Pancreas (tissue), 10 donors: ENCODE measurements at regions not wholly inside any gene's neighbourhood (a gene's known extent, or its start where the extent isn't known, plus 50 kb on each side); places are given as distances from the start of the nearest gene placed in this dataset.

ENCODE experiments used
- ATAC-seq, 4 donors: fragments of 200-7000 bp; cut with Tn5 transposase; one replicate each; pipeline versions ENCODE4 v1.8.0 to v1.9.1; 2020; ENCODE audit warnings: mild to moderate bottlenecking in 4 of 4, moderate library complexity in 4 of 4
- DNase-seq, 6 donors: peaks; one replicate each; pipeline ENCODE4 v3.0.0-alpha.2; 2020
- FAIRE-seq: peaks from 2 replicates; lab custom pipeline; 2012; peaks lifted over from hg19 to GRCh38; lab: Jason Lieb, UNC
- H3K27ac ChIP-seq, 4 donors: fragments of 200-600 bp; sonication (generic); 1 replicate in 3 of 4; 2 replicates in 1 of 4; pipeline versions ENCODE4 v1.5.0 to v1.8.0; 2020
- H3K27me3 ChIP-seq, 4 donors: fragments of 200-600 bp; one replicate each; pipeline ENCODE4 v1.8.0; 2021
- H3K36me3 ChIP-seq, 3 donors: fragments of 200-600 bp; sonication (generic) in 1 of 3; one replicate each; pipeline versions ENCODE4 v1.5.0 to v1.8.0; 2020 to 2021
- H3K4me1 ChIP-seq, 3 donors: fragments of 200-600 bp; one replicate each; pipeline ENCODE4 v1.8.0; 2021
- H3K4me3 ChIP-seq, 4 donors: fragments of 200-600 bp; sonication (generic) in 2 of 4; one replicate each; pipeline versions ENCODE4 v1.5.0 to v1.8.0; 2020 to 2021
- H3K9me3 ChIP-seq, 4 donors: fragments of 200-600 bp; one replicate each; pipeline ENCODE4 v1.8.0; 2021
- WGBS, 2 donors: extraction: QIAGEN DNeasy Blood & Tissue Kit; methylation state at CpG; one replicate each; pipeline ENCODE4 v1.1.7; 2013; 5-methylcytosine and 5-hydroxymethylcytosine counted together
- intact Hi-C, 3 donors: fragments of 100-400 bp; cut with DNase I; formaldehyde crosslinking; loops; one replicate each; pipeline versions ENCODE4 v1.11.1 to v1.14.2; 2022
- TF ChIP-seq, protein P1 (sequence below), 4 donors: fragments of 200-600 bp; sonication (generic) in 3 of 4; IDR thresholded peaks; one replicate each; pipeline versions ENCODE4 v1.5.0 to v1.8.0; 2021; ENCODE audit warnings: antibody characterized with exemption in 4 of 4
- donor health status: healthy with polysubstance abuse.
- donor health status: DM: no; HTN: no; CAD: no; lungs with moderate emphysema.
- donor health status: DM: no; HTN: no; CAD: no.
- donor health status: control.
- donor health status: control.
- donor health status: Bipolar disorder and iron deficiency.
- donor health status: DM: yes; HTN: yes; CAD: no.
- donor health status: DM: no; HTN: no; CAD: no.
- donor health status: DM: no; HTN: no; CAD: no.
- donor health status: DM: yes; HTN: yes; CAD: no.

DNA sequence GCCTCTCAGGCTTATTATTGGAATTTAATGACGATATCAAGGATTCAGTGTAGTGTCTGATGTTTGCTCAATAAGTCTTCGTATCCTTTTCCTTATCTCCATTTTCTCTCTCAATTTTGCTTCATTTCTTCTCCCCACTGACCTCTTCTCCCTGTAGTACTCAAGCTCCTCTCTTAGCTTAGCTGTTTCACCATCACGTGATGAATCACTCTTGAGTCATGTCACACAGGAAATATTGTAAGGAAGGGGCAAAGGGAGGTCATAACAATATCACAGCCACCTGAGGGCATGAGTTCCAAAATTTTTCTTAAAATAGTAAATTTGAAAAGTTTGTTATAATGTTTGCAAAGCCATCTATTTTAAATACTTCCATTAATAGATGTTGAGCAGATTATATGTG lies 392.2 kb upstream of the MARCKS start:
- H3K36me3 ChIP-seq: no peaks in the 10 kb centered on the region
- TF ChIP-seq, protein P1, sequence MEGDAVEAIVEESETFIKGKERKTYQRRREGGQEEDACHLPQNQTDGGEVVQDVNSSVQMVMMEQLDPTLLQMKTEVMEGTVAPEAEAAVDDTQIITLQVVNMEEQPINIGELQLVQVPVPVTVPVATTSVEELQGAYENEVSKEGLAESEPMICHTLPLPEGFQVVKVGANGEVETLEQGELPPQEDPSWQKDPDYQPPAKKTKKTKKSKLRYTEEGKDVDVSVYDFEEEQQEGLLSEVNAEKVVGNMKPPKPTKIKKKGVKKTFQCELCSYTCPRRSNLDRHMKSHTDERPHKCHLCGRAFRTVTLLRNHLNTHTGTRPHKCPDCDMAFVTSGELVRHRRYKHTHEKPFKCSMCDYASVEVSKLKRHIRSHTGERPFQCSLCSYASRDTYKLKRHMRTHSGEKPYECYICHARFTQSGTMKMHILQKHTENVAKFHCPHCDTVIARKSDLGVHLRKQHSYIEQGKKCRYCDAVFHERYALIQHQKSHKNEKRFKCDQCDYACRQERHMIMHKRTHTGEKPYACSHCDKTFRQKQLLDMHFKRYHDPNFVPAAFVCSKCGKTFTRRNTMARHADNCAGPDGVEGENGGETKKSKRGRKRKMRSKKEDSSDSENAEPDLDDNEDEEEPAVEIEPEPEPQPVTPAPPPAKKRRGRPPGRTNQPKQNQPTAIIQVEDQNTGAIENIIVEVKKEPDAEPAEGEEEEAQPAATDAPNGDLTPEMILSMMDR (IDR thresholded peaks at IDR 0.05): no peak
- 82 to 90% methylated on average over 3 of the region's 3 CpGs for WGBS, 2 donors
- no peaks in the 10 kb centered on the region for H3K27me3 ChIP-seq
- FAIRE-seq (no peak), ATAC-seq (peak in 1 of 4 donors; percentile 41), DNase-seq (no peak)
- H3K4me3 ChIP-seq: no peak overlapping the region
- H3K4me1 ChIP-seq: no peaks in the 10 kb centered on the region
- intact Hi-C loops: no loop called here
- no peak overlapping the region for H3K27ac ChIP-seq
- H3K9me3 ChIP-seq: no peaks in the 10 kb centered on the region

DNA sequence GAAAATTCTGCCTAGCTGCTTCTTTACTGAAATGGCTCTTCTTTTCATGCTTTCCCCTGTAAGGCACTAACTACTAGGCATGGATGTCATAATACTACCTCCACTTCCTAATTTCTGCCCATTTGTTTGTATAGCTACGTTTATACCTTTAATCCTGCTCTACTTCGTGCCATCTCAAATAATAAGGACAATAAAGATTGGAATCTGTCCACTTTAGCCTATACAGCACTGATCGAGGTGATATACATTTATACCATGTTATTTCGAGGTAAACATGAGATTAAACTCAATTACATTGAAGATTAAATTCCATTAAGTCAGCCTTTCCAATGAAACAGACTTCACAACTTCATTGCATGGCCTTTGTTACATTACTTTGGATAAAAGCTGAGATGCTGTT lies 390.6 kb upstream of the MARCKS start:
- Histone ChIP-seq H3K27me3 (no peaks in the 10 kb centered on the region), H3K4me1 (no peaks in the 10 kb centered on the region), H3K4me3 (no peak overlapping the region), H3K9me3 (no peaks in the 10 kb centered on the region), H3K36me3 (no peaks in the 10 kb centered on the region), H3K27ac (no peak overlapping the region)
- FAIRE-seq (no peak), DNase-seq (no peak), ATAC-seq (no peak)
- TF ChIP-seq, protein P1 (IDR thresholded peaks at IDR 0.05): no peak
- intact Hi-C loops: no loop called here
- 62 to 78% methylated on average over 4 of the region's 4 CpGs for WGBS, 2 donors

DNA sequence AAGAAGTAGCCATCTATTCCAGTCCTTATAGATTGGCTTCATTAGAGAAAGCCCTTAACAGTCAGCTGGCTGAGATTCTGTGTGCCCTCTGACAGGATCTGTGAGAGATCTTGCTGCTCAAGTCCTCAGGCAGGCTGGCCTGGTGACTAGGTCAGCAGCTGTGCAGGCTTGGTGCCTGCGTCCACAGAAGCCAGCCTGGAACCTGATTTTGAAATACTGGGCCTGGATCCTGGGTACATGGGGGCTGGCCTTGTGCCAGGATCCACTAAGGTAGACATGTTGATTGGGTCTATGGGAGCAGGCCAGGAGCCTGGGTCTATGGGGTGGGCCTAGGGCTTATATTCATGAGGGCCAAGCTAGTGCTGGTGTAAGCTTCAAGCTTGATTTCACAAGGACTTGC lies 381.8 kb upstream of the MARCKS start:
- no peak overlapping the region for H3K27ac ChIP-seq
- H3K4me1 ChIP-seq: no peaks in the 10 kb centered on the region
- intact Hi-C loops: no loop called here
- TF ChIP-seq, protein P1 (IDR thresholded peaks at IDR 0.05): no peak
- FAIRE-seq (no peak), ATAC-seq (no peak), DNase-seq (peak in 3 of 6 donors; percentile 11 to 40 (median 24))
- H3K9me3 ChIP-seq: no peaks in the 10 kb centered on the region
- no peak overlapping the region for H3K4me3 ChIP-seq
- H3K36me3 ChIP-seq: no peaks in the 10 kb centered on the region
- no peaks in the 10 kb centered on the region for H3K27me3 ChIP-seq
- 72 to 79% methylated on average over 1 of the region's 1 CpG for WGBS, 2 donors

- Histone ChIP-seq H3K4me1 (no peaks in the 10 kb centered on the region), H3K9me3 (no peaks in the 10 kb centered on the region), H3K36me3 (no peaks in the 10 kb centered on the region), H3K4me3 (no peak overlapping the region), H3K27me3 (no peaks in the 10 kb centered on the region), H3K27ac (peak overlapping the region in 1 of 4 donors; percentile 6)
- TF ChIP-seq, protein P1 (IDR thresholded peaks at IDR 0.05): no peak
- peak in 3 of 4 donors; percentile 20 to 57 (median 54) for ATAC-seq
- FAIRE-seq: no peak
- 49 to 50% methylated on average over 5 of the region's 5 CpGs for WGBS, 2 donors
- intact Hi-C loops: no loop called here
- DNase-seq: no peak
Observed at GRCh38 chr6:113476937-113477839, 380.0 kb upstream of the MARCKS start.

DNA sequence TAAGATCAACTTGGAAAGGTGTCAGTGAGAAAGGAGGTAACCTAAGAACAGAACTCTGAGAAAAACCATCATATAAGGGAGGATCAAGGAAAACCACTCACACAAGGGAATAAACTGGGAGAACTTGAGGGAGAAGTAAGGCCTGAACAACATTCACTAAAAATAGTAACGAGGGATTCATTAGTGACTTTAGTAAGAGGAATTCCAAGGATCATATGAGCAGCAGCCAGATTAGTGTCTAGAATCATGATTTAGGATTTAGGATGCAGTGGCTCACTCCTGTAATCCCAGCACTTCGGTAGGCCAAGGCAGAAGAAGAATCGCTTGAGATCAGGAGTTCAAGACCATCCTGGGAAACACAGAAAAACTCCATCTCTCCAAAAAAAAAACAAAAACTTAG lies 376.5 kb upstream of the MARCKS start:
- intact Hi-C loops: no loop called here
- ATAC-seq (no peak), DNase-seq (no peak), FAIRE-seq (no peak)
- Histone ChIP-seq H3K27ac (no peak overlapping the region), H3K4me3 (no peak overlapping the region), H3K36me3 (no peaks in the 10 kb centered on the region), H3K9me3 (no peaks in the 10 kb centered on the region), H3K4me1 (no peaks in the 10 kb centered on the region), H3K27me3 (no peaks in the 10 kb centered on the region)
- 90 to 95% methylated on average over 3 of the region's 3 CpGs for WGBS, 2 donors
- TF ChIP-seq, protein P1 (IDR thresholded peaks at IDR 0.05): no peak
